Endothelial cell of umbilical vein (primary cell): ENCODE measurements at regions not wholly inside any gene's neighbourhood (a gene's known extent, or its start where the extent isn't known, plus 50 kb on each side); places are given as distances from the start of the nearest gene placed in this dataset.

ENCODE experiments used
- BruUV-seq: library from RNA; stranded (reverse); fragments of 400-500 nt; replicated peaks from 2 replicates; lab custom pipeline; 2021; lab: Mats Ljungman, UMichigan
- CTCF ChIA-PET: fragments of 300-600, 350-600 bp; sonication (Branson Sonifier 250); formaldehyde crosslinking; loops from one replicate; lab custom pipeline; 2021; ENCODE audit warnings: antibody characterized with exemption, inconsistent platforms; lab: Charles Lee
- POLR2A ChIA-PET: fragments of 300-600, 350-600 bp; sonication (Branson Sonifier 250); formaldehyde crosslinking; loops from one replicate; lab custom pipeline; 2021; ENCODE audit warnings: antibody characterized with exemption, inconsistent platforms; lab: Charles Lee
- DNase-seq: peaks from one replicate; pipeline ENCODE4 v3.0.0-alpha.2; 2011; ENCODE audit warnings: low read depth, low spot score
- FAIRE-seq: peaks from 2 replicates; lab custom pipeline; 2011; peaks lifted over from hg19 to GRCh38; lab: Jason Lieb, UNC
- H2AFZ ChIP-seq: 2 replicates; pipeline ENCODE4 v1.6.0; 2012; ENCODE audit warnings: low read depth, low read length, control low read depth, inconsistent platforms
- H3K27ac ChIP-seq: 2 replicates; pipeline ENCODE4 v1.5.1; 2011; ENCODE audit warnings: low read depth, mild to moderate bottlenecking, control low read depth, low read length, moderate library complexity; ENCODE audit not compliant: insufficient read depth
- H3K27me3 ChIP-seq, 2 experiments: 2 replicates each; pipeline versions ENCODE4 v1.6.0 to v1.6.1; 2011; ENCODE audit warnings: low read length in 2 of 2, mixed read lengths in 1 of 2; ENCODE audit not compliant: control insufficient read depth in 2 of 2, insufficient read depth in 2 of 2
- H3K36me3 ChIP-seq, 2 experiments: 2 replicates in 1 of 2; 3 replicates in 1 of 2; pipeline ENCODE4 v1.5.1; 2011; ENCODE audit warnings: low read length in 2 of 2, mild to moderate bottlenecking in 1 of 2, moderate library complexity in 1 of 2; ENCODE audit not compliant: control insufficient read depth in 2 of 2, insufficient read depth in 2 of 2; ENCODE audit errors: extremely low read depth in 1 of 2
- H3K4me1 ChIP-seq: 3 replicates; pipeline ENCODE4 v1.5.1; 2011; ENCODE audit warnings: mild to moderate bottlenecking, low read length; ENCODE audit not compliant: control insufficient read depth, insufficient read depth; ENCODE audit errors: extremely low read depth
- H3K4me2 ChIP-seq: 2 replicates; pipeline ENCODE4 v1.6.1; 2011; ENCODE audit warnings: low read length, control low read depth, mixed read lengths; ENCODE audit not compliant: insufficient read depth
- H3K4me3 ChIP-seq, 3 experiments: fragments of 200-600 bp in 1 of 3; sonication (generic), shearing (Covaris generic) in 1 of 3; replicated peaks in 1 of 3; 2 replicates each; pipeline ENCODE4 v1.5.1; 2011 to 2016; ENCODE audit warnings: control low read depth in 3 of 3, low read length in 3 of 3, mild to moderate bottlenecking in 2 of 3, inconsistent platforms in 1 of 3, low read depth in 1 of 3, moderate library complexity in 1 of 3; ENCODE audit not compliant: insufficient read depth in 1 of 3
- H3K79me2 ChIP-seq: 2 replicates; pipeline ENCODE4 v1.6.0; 2012; ENCODE audit warnings: low read length, inconsistent platforms; ENCODE audit not compliant: control insufficient read depth, insufficient read depth
- H3K9ac ChIP-seq: replicated peaks from 2 replicates; pipeline ENCODE3; 2011; ENCODE audit warnings: low read length, control low read depth; ENCODE audit not compliant: insufficient read depth; ENCODE audit errors: extremely low read depth
- H3K9me1 ChIP-seq: replicated peaks from 3 replicates; pipeline ENCODE4 v1.6.0; 2011; ENCODE audit warnings: mild to moderate bottlenecking, low read length; ENCODE audit not compliant: control insufficient read depth, insufficient read depth; ENCODE audit errors: extremely low read depth
- H3K9me3 ChIP-seq: replicated peaks from 2 replicates; pipeline ENCODE4 v1.5.1; 2012; ENCODE audit warnings: low read length, inconsistent platforms; ENCODE audit not compliant: control insufficient read depth, insufficient read depth
- H4K20me1 ChIP-seq: replicated peaks from 2 replicates; pipeline ENCODE3; 2011; ENCODE audit warnings: mild to moderate bottlenecking, low read length; ENCODE audit not compliant: control insufficient read depth, insufficient read depth; ENCODE audit errors: extremely low read depth
- EZH2 ChIP-seq: IDR thresholded peaks from 2 replicates; pipeline ENCODE4 v1.6.1; 2012; ENCODE audit warnings: borderline replicate concordance, low read depth, mild to moderate bottlenecking, moderate library complexity, low read length, inconsistent platforms; ENCODE audit not compliant: severe bottlenecking
- FOS ChIP-seq: IDR thresholded peaks from 2 replicates; pipeline ENCODE4 v1.6.1; 2011; ENCODE audit warnings: mild to moderate bottlenecking, low read length, moderate library complexity, borderline replicate concordance; ENCODE audit not compliant: insufficient read depth
- GATA2 ChIP-seq: IDR thresholded peaks from 2 replicates; pipeline ENCODE4 v1.7.0; 2011; ENCODE audit warnings: low read depth, mild to moderate bottlenecking, moderate library complexity, mixed read lengths, low read length; ENCODE audit not compliant: insufficient read length, insufficient read depth
- JUN ChIP-seq: IDR thresholded peaks from 2 replicates; pipeline ENCODE4 v1.6.1; 2011; ENCODE audit warnings: borderline replicate concordance, low read depth; ENCODE audit not compliant: insufficient read length, insufficient read depth
- MYC ChIP-seq: IDR thresholded peaks from one replicate; pipeline ENCODE4 v1.6.1; 2011; ENCODE audit warnings: mild to moderate bottlenecking, low read depth, low read length
- POLR2A ChIP-seq: IDR thresholded peaks from 2 replicates; pipeline ENCODE4 v1.6.1; 2012; ENCODE audit warnings: low read depth, mild to moderate bottlenecking, control low read depth, low read length
- POLR2AphosphoS5 ChIP-seq: IDR thresholded peaks from 2 replicates; pipeline ENCODE4 v1.6.1; 2012; ENCODE audit warnings: low read depth, mild to moderate bottlenecking, control low read depth, low read length, moderate library complexity; ENCODE audit not compliant: insufficient read depth
- dilution Hi-C: fragments of 300-500 bp; cut with MboI; formaldehyde crosslinking; loops from one replicate; pipeline ENCODE4 v1.15.0; 2019; ENCODE audit warnings: low sequenced_read_pairs; ENCODE audit not compliant: extremely low pct_ligation_motif_present
- intact Hi-C: fragments of 100-400 bp; cut with micrococcal nuclease; formaldehyde crosslinking; loops from one replicate; pipeline ENCODE4 v1.10.0; 2022
- TF ChIP-seq, protein P1 (sequence below), 2 donors: IDR thresholded peaks; 1 replicate in 1 of 2; 2 replicates in 1 of 2; pipeline ENCODE4 v1.5.1; 2011; ENCODE audit warnings: low read length in 2 of 2, mild to moderate bottlenecking in 2 of 2, moderate library complexity in 2 of 2, control low read depth in 1 of 2, inconsistent platforms in 1 of 2, low read depth in 1 of 2; ENCODE audit not compliant: insufficient read depth in 1 of 2; ENCODE audit errors: extremely low read depth in 1 of 2
- TF ChIP-seq, protein P2 (sequence below): IDR thresholded peaks from 2 replicates; pipeline ENCODE4 v1.6.1; 2011; ENCODE audit not compliant: insufficient read depth, insufficient read length

DNA sequence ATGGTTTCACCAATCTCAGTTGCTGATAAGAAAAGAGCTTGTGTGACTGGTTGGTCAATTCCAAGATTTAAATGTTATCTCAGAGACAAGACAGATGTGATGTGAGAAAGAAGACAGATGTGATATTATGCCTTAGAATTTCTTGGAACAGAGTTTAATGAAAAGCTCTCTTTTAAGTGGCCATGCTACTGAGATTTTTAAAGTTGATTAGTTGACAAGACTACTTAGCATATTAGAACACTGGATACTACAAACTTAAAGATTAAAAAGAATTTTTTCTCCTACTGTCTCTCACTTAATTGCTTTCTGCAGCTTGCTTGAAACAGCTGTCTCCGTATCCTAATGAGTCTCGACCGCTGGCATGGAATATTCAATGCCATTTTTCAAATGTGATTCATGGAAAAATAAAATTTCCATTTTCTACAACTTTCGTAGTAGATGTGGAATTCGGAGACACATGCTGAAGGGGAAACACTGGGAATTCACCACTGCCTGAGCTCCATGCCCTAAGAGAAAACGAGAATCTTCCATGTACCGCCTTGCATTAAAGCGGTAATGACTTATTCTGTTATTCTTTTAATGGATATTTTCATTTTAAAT is 634.2 kb upstream of the SETBP1 start:
- dilution Hi-C loops = no loop called here
- intact Hi-C loops = no loop called here
- H3K27ac ChIP-seq = no peak overlapping the region
- no peaks in the 10 kb centered on the region for H3K4me1 ChIP-seq
- POLR2A ChIA-PET = no interaction called here
- H3K4me2 ChIP-seq = no peak overlapping the region
- CTCF ChIA-PET = no interaction called here
- no peaks in the 10 kb centered on the region for H3K27me3 ChIP-seq
- no peaks in the 10 kb centered on the region for H3K36me3 ChIP-seq
- H4K20me1 ChIP-seq = no peaks in the 10 kb centered on the region
- DNase-seq = no peak
- no peaks in the 10 kb centered on the region for H3K9me3 ChIP-seq
- no TSS peak for BruUV-seq
- no peak overlapping the region for H2AFZ ChIP-seq
- no peaks in the 10 kb centered on the region for H3K79me2 ChIP-seq
- H3K4me3 ChIP-seq = no peak overlapping the region
- no peaks in the 10 kb centered on the region for H3K9me1 ChIP-seq
- TF ChIP-seq, protein P1, sequence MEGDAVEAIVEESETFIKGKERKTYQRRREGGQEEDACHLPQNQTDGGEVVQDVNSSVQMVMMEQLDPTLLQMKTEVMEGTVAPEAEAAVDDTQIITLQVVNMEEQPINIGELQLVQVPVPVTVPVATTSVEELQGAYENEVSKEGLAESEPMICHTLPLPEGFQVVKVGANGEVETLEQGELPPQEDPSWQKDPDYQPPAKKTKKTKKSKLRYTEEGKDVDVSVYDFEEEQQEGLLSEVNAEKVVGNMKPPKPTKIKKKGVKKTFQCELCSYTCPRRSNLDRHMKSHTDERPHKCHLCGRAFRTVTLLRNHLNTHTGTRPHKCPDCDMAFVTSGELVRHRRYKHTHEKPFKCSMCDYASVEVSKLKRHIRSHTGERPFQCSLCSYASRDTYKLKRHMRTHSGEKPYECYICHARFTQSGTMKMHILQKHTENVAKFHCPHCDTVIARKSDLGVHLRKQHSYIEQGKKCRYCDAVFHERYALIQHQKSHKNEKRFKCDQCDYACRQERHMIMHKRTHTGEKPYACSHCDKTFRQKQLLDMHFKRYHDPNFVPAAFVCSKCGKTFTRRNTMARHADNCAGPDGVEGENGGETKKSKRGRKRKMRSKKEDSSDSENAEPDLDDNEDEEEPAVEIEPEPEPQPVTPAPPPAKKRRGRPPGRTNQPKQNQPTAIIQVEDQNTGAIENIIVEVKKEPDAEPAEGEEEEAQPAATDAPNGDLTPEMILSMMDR (IDR thresholded peaks at IDR 0.05; ENCODE audit: extremely low read depth in 1 of 2, insufficient read depth in 1 of 2, low read depth in 1 of 2, low read length in 2 of 2) = no peak
- TF ChIP-seq EZH2 = no peak
- TF ChIP-seq MYC = no peak
- TF ChIP-seq POLR2A = no peak
- TF ChIP-seq GATA2 = no peak
- TF ChIP-seq FOS = no peak
- no peak for TF ChIP-seq POLR2AphosphoS5
- TF ChIP-seq JUN = no peak
- TF ChIP-seq, protein P2, sequence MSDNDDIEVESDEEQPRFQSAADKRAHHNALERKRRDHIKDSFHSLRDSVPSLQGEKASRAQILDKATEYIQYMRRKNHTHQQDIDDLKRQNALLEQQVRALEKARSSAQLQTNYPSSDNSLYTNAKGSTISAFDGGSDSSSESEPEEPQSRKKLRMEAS = no peak
- H3K9ac ChIP-seq = no peak overlapping the region
- FAIRE-seq = no peak
